NCI-H748 treated with DMSO at 0.1 percent for 48 hours (cell line): ENCODE measurements at regions not wholly inside any gene's neighbourhood (a gene's known extent, or its start where the extent isn't known, plus 50 kb on each side); places are given as distances from the start of the nearest gene placed in this dataset.

Experiments
- DNase-seq: peaks from one replicate; lab custom pipeline; 2025; lab: John Stamatoyannopoulos, UW

DNA sequence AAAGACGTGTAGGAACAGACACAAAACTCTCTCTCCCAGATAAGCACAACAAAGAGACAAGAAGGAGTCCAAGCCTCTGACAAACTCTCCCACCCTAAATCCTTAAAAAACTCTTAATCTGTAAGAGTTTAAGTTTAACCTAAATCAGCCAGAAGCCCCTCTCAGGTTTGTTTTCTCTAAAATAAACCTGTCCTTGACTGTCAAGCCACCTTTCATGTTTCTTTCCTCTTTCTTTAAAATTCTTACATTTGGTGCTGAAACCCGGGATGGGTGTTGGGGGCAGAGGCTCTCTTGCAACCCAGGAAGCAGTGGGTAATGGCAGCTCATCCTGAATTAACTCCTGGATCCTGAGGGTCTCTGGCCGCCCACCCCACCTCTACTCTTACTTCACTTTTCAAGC, 107.8 kb upstream of the TENT5D start:
- no peak for DNase-seq

DNA sequence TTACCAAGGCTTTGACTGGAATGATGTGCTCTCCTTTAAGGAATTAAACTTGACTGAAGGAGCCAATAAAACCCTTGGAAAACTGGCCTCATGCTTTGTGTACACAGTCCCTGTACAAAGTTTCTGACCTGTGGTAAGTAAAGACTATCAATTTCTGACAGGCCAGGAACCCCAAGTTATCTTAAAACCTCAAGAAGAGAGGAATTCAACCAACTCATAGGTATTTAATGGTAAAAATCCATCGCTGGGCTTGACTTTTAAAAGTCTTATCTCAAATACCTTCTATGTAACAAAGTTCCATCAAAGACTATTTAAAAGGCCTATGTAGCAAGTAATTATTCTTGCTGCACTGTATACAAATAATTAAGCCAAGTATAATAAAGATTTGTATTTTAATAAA, 103.7 kb upstream of the TENT5D start:
- DNase-seq: no peak

DNA sequence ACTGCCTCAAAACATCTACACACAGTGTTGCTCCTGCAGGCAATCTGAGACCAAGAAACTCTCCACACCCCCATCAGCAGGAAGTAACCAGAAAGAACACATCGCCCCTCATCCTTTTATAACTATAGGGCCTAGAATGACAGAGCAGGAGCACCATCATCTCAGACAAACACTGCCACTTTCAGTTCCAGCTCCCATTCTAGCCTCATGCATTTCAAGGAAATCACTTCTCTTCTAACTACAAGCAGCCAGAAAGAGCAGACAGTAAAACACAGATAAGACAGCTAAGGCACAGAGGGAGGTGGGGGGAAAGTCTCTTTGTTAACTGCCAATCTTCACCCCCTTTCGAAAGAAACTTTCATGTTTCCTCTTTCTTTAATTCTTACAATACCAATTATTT, 102.6 kb upstream of the TENT5D start:
- DNase-seq: no peak

DNA sequence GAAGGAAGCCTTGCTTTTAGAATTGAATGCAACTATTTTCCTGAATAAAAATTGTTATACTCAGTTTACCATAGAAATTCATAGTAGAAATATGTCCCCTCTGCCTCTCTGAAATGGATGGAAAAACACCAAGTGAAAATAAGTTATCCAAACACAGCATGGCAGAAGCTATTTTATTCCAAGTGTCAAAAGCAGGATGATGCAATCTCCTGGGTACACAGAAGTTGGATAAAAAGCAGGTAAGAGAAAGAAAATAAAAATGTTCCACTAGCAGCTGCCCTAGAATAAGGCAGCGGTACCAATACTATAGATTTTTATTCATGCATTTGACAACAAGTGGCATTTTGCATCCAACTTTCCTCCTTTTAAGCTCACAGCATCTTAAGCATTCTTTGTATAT, 89.0 kb upstream of the TENT5D start:
- no peak for DNase-seq

DNA sequence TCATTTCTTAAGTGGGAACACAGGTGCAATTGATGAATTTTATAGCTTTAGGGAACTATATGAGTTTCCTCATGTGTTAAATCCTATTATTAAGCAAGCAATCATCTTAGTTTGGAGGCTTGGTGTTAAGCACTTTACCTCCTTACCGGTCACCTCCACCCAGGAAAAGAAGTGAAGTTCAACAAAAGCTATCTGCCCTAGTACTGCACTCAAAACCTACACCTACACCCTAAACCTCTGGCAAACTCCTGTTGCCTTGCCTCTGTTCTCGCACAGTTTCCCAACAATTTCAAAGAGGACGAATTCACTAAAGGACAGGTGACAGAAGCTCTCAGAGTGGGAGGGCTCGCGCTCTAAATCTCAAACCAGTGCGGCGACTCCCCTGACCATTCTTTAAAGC, 85.7 kb upstream of the TENT5D start:
- no peak for DNase-seq

DNA sequence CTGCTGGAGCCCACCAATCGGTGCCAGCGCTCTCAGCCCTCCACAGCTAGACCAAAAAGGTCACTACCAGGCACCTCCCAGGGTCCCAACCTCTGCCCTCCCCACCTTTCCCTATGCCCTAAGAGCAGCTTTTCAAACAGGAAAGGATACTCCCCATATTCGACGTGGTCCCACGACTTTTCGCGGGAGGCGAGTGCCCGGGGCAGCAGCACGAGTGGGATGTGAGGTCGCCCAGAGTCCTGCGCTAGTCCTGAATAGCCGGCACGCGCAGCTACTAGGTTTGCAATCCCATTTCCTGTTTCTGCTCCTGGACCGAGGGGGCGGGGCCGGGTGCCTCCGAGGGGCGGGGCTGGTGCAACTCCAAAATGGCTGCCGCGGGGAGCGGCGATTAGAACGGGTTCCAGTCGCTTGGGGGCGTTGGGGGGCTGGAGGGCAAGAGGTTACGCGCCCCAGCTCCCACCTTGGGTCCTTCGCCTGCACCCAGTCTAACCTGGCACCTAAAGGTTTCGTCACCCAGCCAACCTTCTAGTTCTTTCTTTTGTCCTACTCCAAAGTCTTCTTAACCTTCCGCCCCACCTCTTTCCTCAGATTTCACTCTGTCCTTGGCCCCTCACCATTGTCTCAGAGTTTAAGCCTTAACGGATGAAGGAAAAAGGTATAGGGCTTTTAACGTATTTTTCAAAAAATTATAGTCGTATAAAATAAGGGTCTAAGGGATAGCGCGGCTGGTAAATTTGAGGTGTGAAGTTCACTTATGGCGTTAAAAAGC, 85.0 kb upstream of the TENT5D start:
- peak; percentile 27 for DNase-seq

DNA sequence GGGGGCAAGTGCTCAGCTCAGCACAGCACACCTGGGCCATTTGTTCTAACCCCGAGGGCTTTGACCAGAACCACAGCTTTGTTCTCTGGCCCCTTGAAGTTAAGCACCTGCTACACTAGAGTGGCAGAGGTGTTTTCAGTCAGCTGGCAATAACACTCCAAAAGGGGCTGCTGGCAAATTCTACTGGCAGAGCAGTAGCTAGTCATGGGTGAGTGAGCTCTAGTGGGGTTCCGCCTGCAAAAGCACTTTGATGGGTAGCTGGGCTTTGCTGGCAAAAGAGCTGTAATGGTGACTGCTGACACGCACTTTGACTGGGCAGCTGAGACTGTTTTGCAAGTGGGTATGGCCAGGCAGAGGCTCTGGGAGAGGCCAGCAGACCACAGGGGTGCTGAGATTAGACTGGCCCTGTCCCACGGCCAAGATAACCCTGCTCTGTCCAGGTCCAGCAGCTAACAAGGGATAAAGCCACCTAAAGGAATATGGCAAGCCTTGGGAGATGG, 65.2 kb upstream of the TENT5D start:
- DNase-seq: no peak
